Osteoblast (primary cell): ENCODE measurements at regions not wholly inside any gene's neighbourhood (a gene's known extent, or its start where the extent isn't known, plus 50 kb on each side); places are given as distances from the start of the nearest gene placed in this dataset.

Source experiments
- DNase-seq: peaks from one replicate; pipeline ENCODE4 v3.0.0; 2011; ENCODE audit warnings: low spot score, mixed read lengths; ENCODE audit not compliant: insufficient read length; ENCODE audit errors: missing footprints
- H2AFZ ChIP-seq: 2 replicates; pipeline ENCODE4 v1.6.0; 2011; ENCODE audit warnings: mild to moderate bottlenecking, low read length
- H3K27ac ChIP-seq: 2 replicates; pipeline ENCODE4 v1.5.1; 2011; ENCODE audit warnings: mild to moderate bottlenecking, low read depth, low read length, moderate library complexity
- H3K27me3 ChIP-seq: 2 replicates; pipeline ENCODE4 v1.6.0; 2012; ENCODE audit warnings: mild to moderate bottlenecking, control low read depth, inconsistent platforms, low read length, moderate library complexity; ENCODE audit not compliant: insufficient read depth
- H3K36me3 ChIP-seq: 2 replicates; pipeline ENCODE4 v1.5.1; 2011; ENCODE audit warnings: mild to moderate bottlenecking, low read length, control low read depth, moderate library complexity; ENCODE audit not compliant: insufficient read depth
- H3K4me1 ChIP-seq: 2 replicates; pipeline ENCODE4 v1.5.1; 2011; ENCODE audit warnings: mild to moderate bottlenecking, low read length, control low read depth, moderate library complexity; ENCODE audit not compliant: insufficient read depth
- H3K4me2 ChIP-seq: 2 replicates; pipeline ENCODE4 v1.6.0; 2011; ENCODE audit warnings: mild to moderate bottlenecking, low read length; ENCODE audit not compliant: insufficient read depth
- H3K4me3 ChIP-seq: fragments of 200-600 bp; sonication (generic); 3 replicates; pipeline ENCODE4 v1.5.1; 2012; ENCODE audit warnings: mild to moderate bottlenecking, low read length, inconsistent platforms; ENCODE audit not compliant: insufficient read depth
- H3K79me2 ChIP-seq: 2 replicates; pipeline ENCODE4 v1.6.0; 2012; ENCODE audit warnings: mild to moderate bottlenecking, low read length, control low read depth, inconsistent platforms; ENCODE audit not compliant: insufficient read depth
- H3K9me3 ChIP-seq: 2 replicates; pipeline ENCODE4 v1.5.1; 2011; ENCODE audit warnings: low read depth, low read length, control low read depth
- H4K20me1 ChIP-seq: 2 replicates; pipeline ENCODE4 v1.6.0; 2012; ENCODE audit warnings: mild to moderate bottlenecking, low read length, control low read depth; ENCODE audit not compliant: insufficient read depth
- CTCF ChIP-seq: IDR thresholded peaks from 2 replicates; pipeline ENCODE4 v1.5.1; 2011; ENCODE audit warnings: mild to moderate bottlenecking, low read depth, low read length, moderate library complexity; ENCODE audit errors: extremely low read depth

- no peak for DNase-seq
- H3K27me3 ChIP-seq, result no peaks in the 10 kb centered on the region
- no peak for TF ChIP-seq CTCF
- H3K4me3 ChIP-seq, result no peak overlapping the region
- no peak overlapping the region for H3K4me2 ChIP-seq
- H2AFZ ChIP-seq, result peak overlapping the region; percentile 30
- no peaks in the 10 kb centered on the region for H3K79me2 ChIP-seq
- H3K36me3 ChIP-seq, result no peaks in the 10 kb centered on the region
- H4K20me1 ChIP-seq, result no peaks in the 10 kb centered on the region
- peaks cover 2% of the 10 kb centered on the region for H3K9me3 ChIP-seq
- no peaks in the 10 kb centered on the region for H3K4me1 ChIP-seq
- no peak overlapping the region for H3K27ac ChIP-seq
Measured at GRCh38 chr4:66681962-66682361, 863.3 kb downstream of the CENPC start.

GRCh38 chr4:66667249-66667648 is 878.1 kb downstream of the CENPC start:
- Histone ChIP-seq H3K79me2 (no peaks in the 10 kb centered on the region), H3K4me1 (no peaks in the 10 kb centered on the region), H3K27ac (no peak overlapping the region), H3K4me3 (no peak overlapping the region), H4K20me1 (no peaks in the 10 kb centered on the region), H3K36me3 (no peaks in the 10 kb centered on the region), H3K4me2 (no peak overlapping the region), H3K27me3 (no peaks in the 10 kb centered on the region), H2AFZ (no peak overlapping the region), H3K9me3 (no peaks in the 10 kb centered on the region)
- TF ChIP-seq CTCF, result no peak
- DNase-seq, result no peak

GRCh38 chr4:66662620-66663019 is 882.7 kb downstream of the CENPC start:
- no peaks in the 10 kb centered on the region for H3K4me1 ChIP-seq
- H3K36me3 ChIP-seq, result no peaks in the 10 kb centered on the region
- H3K79me2 ChIP-seq, result no peaks in the 10 kb centered on the region
- H3K27me3 ChIP-seq, result no peaks in the 10 kb centered on the region
- no peak for DNase-seq
- H3K4me3 ChIP-seq, result no peak overlapping the region
- no peak overlapping the region for H2AFZ ChIP-seq
- no peak for TF ChIP-seq CTCF
- H3K27ac ChIP-seq, result no peak overlapping the region
- H3K9me3 ChIP-seq, result no peaks in the 10 kb centered on the region
- no peak overlapping the region for H3K4me2 ChIP-seq
- no peaks in the 10 kb centered on the region for H4K20me1 ChIP-seq

GRCh38 chr4:66658809-66659208 is 886.5 kb downstream of the CENPC start:
- H3K27me3 ChIP-seq, result no peaks in the 10 kb centered on the region
- no peak overlapping the region for H3K4me3 ChIP-seq
- no peaks in the 10 kb centered on the region for H3K36me3 ChIP-seq
- no peaks in the 10 kb centered on the region for H3K9me3 ChIP-seq
- H3K27ac ChIP-seq, result no peak overlapping the region
- H2AFZ ChIP-seq, result no peak overlapping the region
- TF ChIP-seq CTCF, result no peak
- DNase-seq, result no peak
- no peaks in the 10 kb centered on the region for H3K79me2 ChIP-seq
- H3K4me2 ChIP-seq, result no peak overlapping the region
- H4K20me1 ChIP-seq, result no peaks in the 10 kb centered on the region
- H3K4me1 ChIP-seq, result no peaks in the 10 kb centered on the region
